ENCODE measurements at regions not wholly inside any gene's neighbourhood (a gene's known extent, or its start where the extent isn't known, plus 50 kb on each side); places are given as distances from the start of the nearest gene placed in this dataset.
"Not testable (repeated sequence)": the region's sequence is repeated elsewhere in the genome, so short reads cannot be mapped to it uniquely, and the experiment has no call there.

GRCh38 chr7:106445366-106445765, 160.6 kb upstream of the NAMPT start:
- not testable (repeated sequence) for TF ChIP-seq POLR2A (IDR thresholded peaks at IDR 0.05)
- TF ChIP-seq, protein P1, sequence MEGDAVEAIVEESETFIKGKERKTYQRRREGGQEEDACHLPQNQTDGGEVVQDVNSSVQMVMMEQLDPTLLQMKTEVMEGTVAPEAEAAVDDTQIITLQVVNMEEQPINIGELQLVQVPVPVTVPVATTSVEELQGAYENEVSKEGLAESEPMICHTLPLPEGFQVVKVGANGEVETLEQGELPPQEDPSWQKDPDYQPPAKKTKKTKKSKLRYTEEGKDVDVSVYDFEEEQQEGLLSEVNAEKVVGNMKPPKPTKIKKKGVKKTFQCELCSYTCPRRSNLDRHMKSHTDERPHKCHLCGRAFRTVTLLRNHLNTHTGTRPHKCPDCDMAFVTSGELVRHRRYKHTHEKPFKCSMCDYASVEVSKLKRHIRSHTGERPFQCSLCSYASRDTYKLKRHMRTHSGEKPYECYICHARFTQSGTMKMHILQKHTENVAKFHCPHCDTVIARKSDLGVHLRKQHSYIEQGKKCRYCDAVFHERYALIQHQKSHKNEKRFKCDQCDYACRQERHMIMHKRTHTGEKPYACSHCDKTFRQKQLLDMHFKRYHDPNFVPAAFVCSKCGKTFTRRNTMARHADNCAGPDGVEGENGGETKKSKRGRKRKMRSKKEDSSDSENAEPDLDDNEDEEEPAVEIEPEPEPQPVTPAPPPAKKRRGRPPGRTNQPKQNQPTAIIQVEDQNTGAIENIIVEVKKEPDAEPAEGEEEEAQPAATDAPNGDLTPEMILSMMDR (IDR thresholded peaks at IDR 0.05) = not testable (repeated sequence)

Measured in body of pancreas (tissue), 4 donors.